Prostate gland (tissue), 2 donors: ENCODE measurements at regions not wholly inside any gene's neighbourhood (a gene's known extent, or its start where the extent isn't known, plus 50 kb on each side); places are given as distances from the start of the nearest gene placed in this dataset.

Experiments used
- POLR2A ChIP-seq: fragments of 450-650 bp; IDR thresholded peaks from one replicate; pipeline ENCODE4 v1.6.1; 2016; ENCODE audit warnings: antibody characterized with exemption, mild to moderate bottlenecking
- TF ChIP-seq, protein P1 (sequence below), 4 experiments: fragments of 200-600 bp in 2 of 4; fragments of 450-650 bp in 2 of 4; sonication (generic) in 2 of 4; IDR thresholded peaks; 1 replicate in 3 of 4; 2 replicates in 1 of 4; pipeline ENCODE4 v1.5.1; 2016 to 2019; ENCODE audit warnings: antibody characterized with exemption in 4 of 4, mild to moderate bottlenecking in 2 of 4, moderate library complexity in 2 of 4

DNA sequence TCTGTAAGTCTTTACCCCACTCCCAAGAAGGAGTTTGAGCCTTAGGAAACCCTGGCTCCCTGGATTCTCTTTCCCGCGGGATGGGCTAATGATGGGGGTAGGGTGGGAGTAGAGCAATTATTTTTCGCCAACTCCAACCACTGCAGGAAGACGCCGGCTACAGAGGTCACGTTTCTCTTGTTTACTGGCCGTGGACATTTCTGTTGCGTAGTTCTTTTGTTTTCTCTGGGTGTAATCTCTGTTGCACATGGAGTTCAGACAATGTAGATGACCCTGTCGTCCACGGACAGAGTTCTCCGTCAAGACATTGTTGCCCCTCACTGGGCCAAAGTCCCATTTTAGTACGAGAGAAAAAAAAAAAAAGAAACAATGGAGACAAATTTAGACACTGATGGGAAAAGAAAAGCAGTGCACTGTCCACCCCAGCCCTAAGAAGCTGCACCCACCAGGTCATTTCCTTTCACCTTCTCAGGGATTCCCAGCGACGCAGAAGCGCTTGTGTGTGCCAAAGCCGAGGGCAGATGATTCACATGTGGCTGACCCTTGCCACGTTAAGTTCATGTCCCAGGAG is 133.9 kb upstream of the ARGLU1 start:
- TF ChIP-seq POLR2A, result no peak
- TF ChIP-seq, protein P1, sequence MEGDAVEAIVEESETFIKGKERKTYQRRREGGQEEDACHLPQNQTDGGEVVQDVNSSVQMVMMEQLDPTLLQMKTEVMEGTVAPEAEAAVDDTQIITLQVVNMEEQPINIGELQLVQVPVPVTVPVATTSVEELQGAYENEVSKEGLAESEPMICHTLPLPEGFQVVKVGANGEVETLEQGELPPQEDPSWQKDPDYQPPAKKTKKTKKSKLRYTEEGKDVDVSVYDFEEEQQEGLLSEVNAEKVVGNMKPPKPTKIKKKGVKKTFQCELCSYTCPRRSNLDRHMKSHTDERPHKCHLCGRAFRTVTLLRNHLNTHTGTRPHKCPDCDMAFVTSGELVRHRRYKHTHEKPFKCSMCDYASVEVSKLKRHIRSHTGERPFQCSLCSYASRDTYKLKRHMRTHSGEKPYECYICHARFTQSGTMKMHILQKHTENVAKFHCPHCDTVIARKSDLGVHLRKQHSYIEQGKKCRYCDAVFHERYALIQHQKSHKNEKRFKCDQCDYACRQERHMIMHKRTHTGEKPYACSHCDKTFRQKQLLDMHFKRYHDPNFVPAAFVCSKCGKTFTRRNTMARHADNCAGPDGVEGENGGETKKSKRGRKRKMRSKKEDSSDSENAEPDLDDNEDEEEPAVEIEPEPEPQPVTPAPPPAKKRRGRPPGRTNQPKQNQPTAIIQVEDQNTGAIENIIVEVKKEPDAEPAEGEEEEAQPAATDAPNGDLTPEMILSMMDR (IDR thresholded peaks at IDR 0.05), result no peak
